ENCODE measurements at regions not wholly inside any gene's neighbourhood (a gene's known extent, or its start where the extent isn't known, plus 50 kb on each side); places are given as distances from the start of the nearest gene placed in this dataset.

- TF ChIP-seq ATF2 (IDR thresholded peaks at IDR 0.05; ENCODE audit: low read length) (no peak), CTBP2 (IDR thresholded peaks at IDR 0.05; ENCODE audit: borderline replicate concordance, insufficient read depth, insufficient read length, low read length) (no peak), TAF1 (IDR thresholded peaks at IDR 0.05; ENCODE audit: low read depth, low read length) (no peak), MAFK (IDR thresholded peaks at IDR 0.05; ENCODE audit: low read depth, low read length) (no peak), SAP30 (IDR thresholded peaks at IDR 0.05; ENCODE audit: insufficient read depth, insufficient replicate concordance, low read length) (no peak), SIRT6 (IDR thresholded peaks at IDR 0.05; ENCODE audit: low read length) (no peak), EP300 (IDR thresholded peaks at IDR 0.05; ENCODE audit: borderline replicate concordance in 1 of 2, low read depth in 2 of 2, low read length in 2 of 2) (no peak)
These were observed 136.9 kb downstream of the FAT3 start (continued) for GRCh38 chr11:92361551-92361950.
